NCI-H2081 (cell line): ENCODE measurements at regions not wholly inside any gene's neighbourhood (a gene's known extent, or its start where the extent isn't known, plus 50 kb on each side); places are given as distances from the start of the nearest gene placed in this dataset.
"Not testable (repeated sequence)": the region's sequence is repeated elsewhere in the genome, so short reads cannot be mapped to it uniquely, and the experiment has no call there.

ENCODE experiments used
- DNase-seq, 2 experiments: peaks; one replicate each; lab custom pipeline; 2025; lab: John Stamatoyannopoulos, UW

DNA sequence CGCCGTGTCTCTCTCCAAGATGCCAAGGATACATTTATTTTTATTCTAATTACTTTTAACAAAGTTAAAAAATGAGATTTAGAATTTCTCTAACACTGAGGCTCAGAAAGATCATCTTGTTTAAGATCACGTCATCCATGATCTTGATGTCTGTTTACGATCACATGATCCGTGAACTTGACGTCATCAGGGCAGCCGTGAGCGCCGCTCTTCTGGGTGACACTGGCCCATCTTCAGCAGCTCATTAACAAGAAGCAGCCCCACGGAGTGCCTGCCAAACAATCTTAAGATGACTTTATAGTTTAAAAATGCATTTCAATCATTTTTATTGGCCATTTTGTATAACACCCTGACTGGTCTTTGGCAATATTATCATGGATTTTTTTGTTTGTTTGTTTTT, 291.1 kb upstream of the PRKCQ start:
- DNase-seq: no peak

DNA sequence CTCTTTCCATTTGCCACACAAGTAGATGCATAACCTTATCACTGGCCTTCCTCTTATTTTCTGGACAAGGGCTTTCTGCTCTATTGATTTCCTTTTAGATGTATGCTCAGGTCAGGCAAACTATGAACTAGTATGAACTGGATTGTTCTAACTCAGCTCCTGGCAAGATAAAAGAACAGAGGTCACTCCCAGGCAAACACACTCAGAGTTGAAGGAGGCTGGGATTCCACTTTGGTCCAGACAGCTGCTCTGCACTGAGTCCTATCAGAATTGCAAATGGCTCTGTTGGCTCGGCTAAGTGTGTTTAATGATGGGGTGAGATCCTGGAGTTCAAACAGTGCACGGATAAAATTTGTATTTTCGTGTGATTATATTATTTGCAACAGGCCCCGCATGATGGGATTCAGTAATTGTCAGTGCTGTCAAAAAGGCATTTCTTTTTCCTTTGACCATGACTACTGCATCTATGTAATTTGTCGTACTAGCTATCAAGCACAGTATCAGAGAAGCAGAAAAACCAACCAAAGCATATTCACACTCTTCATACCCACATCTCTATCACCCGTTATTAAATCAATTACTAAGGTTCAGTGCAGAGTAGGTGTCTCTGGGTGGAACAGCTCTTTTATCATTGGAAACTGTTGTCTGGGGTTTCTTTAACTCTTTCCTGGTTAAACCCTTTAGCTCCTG, 288.1 kb upstream of the PRKCQ start:
- no peak for DNase-seq

DNA sequence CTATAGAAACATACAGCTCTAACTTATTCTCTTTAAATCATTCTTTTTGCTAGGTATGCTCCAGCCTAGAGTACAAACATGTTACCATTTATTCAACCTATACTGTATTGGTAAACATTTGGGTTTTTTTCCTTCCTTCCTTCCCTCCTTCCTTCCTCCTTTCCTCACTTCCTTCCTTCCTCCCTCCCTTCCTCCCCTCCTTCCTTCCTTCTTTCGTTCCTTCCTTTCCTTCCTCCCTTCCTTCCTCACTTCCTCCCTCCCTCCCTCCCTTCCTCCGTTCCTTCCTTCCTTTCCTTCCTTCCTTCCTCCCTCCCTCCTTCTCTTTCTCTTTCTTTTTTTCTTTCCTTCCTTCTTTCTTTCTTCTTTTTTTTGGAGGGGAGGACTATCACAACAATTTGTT, 286.7 kb upstream of the PRKCQ start:
- DNase-seq: no peak

- no peak for DNase-seq
Observed at GRCh38 chr10:6864142-6864541, 284.1 kb upstream of the PRKCQ start.

GRCh38 chr10:6863381-6863780, 283.3 kb upstream of the PRKCQ start:
- DNase-seq: no peak

- no peak for DNase-seq
Observed at GRCh38 chr10:6850452-6850851, 270.4 kb upstream of the PRKCQ start.

DNA sequence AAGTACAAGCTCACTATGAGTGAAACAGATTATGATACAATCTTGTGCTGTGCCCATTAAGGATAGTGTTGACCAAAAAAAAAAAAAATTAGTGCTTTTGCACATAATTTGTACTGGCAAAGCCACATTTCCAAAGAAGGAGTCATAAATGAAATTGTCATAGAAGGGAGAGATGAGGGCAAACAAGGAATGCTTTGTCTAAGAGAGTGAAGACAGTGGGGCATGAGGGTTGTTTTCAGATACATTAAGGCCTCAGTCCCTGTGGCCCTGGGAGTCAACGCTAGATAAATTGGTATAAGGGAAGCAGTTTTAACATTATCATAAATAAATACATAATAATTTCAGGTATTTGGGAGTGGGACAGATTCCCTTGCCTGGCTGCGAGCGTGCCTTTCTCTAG, 267.5 kb upstream of the PRKCQ start:
- DNase-seq: no peak

- DNase-seq: no peak
Observed at GRCh38 chr10:6843894-6844650, 264.0 kb upstream of the PRKCQ start.

DNA sequence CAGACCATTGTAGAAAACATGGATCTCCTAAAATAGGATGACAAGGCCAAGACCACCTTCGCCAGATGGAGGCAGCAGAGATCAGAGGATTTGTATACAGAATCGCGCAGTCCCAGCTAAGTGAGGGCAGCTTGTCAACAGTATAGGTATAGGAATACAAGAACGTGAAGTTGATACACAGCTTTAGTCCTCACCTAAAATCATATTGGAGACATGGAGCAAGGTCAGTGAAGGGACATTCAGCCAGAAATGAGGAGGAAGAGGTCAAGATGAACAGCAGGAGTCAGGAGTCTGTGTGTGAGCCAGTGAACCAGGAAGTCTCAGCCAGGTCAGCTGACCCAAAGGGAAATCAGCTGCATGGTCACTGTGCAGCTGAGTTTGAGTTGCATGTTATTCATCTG, 263.4 kb upstream of the PRKCQ start:
- no peak for DNase-seq

DNA sequence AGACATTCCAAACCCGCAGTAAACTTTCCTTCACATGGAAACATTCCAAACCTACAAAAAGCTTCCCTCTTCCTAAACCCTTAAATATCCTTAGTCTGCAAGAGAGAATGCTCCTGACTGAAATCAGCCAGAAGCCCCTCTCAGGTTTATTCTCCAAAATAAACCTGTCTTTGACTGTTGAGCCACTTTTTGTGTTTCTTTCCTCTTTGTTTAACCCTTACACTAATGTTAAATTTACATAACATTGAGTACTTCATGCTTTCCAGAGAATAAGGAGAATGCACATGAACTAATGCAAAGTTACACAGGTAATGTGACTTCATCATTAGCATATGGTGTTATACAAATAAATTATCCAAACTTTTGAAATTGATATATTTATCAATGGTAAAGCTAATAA, 262.6 kb upstream of the PRKCQ start:
- no peak for DNase-seq

GRCh38 chr10:6841761-6842160, 261.7 kb upstream of the PRKCQ start:
- no peak for DNase-seq

- no peak for DNase-seq
Observed at GRCh38 chr10:6840766-6841165, 260.7 kb upstream of the PRKCQ start.

DNA sequence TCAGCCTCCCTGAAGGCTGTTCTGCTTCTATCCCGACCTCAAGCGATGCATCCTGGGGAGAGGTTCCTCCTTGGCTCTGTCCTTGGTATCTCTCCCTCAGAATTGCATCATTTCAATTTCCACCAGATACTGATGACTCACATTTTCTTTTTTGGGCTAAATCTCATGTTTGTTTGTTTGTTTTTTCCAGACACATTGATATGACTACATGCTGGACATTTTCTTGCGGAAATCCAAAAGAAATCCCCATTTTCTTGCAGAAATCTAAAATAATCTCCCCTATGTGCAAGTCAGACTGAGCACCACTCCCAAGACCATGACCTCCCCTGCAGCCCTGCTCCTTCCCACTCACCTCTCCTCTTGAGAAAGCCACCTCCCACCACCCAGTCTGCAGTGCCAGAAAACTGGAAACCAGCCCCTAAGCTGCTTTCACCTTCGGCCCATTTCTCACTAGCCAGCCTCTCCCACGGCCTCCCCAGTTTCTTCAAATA, 260.2 kb upstream of the PRKCQ start:
- DNase-seq: no peak

DNA sequence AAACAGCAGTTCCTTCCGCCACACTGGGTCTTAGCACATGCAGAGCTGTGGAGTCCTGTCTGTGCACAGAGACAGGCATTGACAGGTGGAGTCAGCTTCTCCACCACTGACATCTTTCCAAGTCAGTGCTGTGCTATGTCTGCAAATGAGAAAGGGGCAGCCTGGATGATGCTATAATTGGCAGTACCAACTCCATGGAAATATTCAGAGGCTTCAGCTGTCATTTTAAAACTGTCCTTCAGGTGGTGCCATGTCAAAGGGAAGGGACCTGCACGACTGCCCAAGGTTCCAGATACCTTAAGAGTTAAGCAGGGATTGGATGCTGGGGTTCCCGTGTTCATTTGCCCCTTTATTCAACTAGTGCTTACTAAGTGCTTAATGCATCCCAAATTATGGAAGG, 258.0 kb upstream of the PRKCQ start:
- peak in 1 of 2 experiments; percentile 10 for DNase-seq

DNA sequence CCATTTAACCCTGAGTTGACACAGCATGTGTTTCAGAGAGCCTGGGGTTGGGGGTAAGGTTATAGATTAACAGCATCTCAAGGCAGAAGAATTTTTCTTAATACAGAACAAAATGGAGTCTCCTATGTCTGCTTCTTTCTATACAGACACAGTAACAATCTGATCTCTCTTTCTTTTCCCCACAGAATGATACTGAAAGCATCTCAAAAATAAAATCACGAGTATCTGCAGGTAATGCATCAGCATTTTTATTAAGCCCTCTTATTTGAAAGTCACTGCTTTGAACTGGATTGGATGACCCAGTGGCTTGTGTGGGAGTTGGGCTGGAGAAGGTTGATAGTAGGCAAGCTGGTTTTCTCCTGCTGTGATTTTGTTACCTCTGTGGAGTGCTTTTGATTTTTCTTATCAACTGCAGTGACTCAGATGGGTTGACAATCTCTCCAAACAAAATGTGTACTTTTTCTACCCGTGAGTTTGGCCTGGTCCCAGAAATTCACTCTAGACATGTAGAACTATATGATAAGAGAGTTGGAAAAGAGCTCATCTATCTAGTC, 253.5 kb upstream of the PRKCQ start:
- DNase-seq: no peak

- DNase-seq: not testable (repeated sequence)
Observed at GRCh38 chr10:6830981-6831380, 250.9 kb upstream of the PRKCQ start.

GRCh38 chr10:6824793-6825192, 244.7 kb upstream of the PRKCQ start:
- not testable (repeated sequence) for DNase-seq

GRCh38 chr10:6823770-6824169, 243.7 kb upstream of the PRKCQ start:
- DNase-seq: no peak

GRCh38 chr10:6819301-6819700, 239.2 kb upstream of the PRKCQ start:
- no peak for DNase-seq

DNA sequence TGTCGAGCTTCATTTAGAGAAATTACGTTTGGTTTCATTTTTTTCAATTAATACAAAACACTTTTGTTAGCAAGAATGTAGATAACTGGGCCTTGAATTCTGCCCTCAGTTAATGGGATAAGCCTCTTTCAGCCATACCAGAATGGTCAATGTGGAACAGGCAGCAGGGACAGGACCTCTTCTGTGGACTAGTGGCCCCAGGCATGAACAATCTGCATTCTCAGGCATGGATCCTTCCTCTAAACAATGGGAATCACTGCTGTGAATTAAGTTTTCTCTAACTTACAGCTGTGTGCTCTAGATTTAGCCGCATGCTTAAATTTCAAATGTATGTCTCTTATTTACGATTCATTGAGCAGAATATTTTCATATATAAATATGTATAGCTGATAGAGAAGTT, 237.7 kb upstream of the PRKCQ start:
- no peak for DNase-seq

DNA sequence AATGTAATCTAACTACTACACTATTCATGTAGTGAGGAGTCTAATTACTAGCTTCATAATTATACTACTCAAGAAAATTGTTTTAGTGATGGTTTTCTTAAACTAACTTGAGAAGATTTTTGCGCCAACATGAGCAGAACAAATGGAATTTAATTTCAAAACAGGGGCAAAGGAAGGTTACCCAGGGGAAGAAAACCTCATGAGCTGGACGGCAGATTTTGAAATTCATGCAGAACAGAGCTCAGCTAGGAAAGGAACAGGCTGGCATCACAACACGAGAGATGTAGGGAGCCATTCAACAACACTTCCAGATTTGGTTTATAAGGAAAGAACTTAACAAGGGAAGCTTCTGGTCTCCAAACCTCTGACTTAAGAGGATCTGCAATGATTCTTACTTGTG, 235.3 kb upstream of the PRKCQ start:
- DNase-seq: no peak

DNA sequence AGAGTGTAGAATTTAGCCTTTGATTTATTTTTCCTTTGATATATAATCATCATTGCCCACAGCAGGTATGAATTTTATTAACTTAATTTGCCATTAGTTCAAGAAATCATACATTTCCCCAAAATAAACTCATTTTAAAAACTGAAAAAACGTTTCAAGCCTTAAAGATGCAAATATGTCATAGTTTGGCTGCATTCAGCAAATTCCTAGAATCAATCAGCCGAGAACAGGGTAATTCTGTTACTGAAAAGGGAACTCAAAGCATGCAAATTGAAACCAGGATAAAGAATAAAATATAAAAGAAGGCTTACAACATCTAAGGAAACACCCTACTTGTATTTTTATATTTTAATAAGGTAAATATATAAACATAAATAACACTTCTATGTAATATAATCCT, 233.8 kb upstream of the PRKCQ start:
- DNase-seq: no peak

DNA sequence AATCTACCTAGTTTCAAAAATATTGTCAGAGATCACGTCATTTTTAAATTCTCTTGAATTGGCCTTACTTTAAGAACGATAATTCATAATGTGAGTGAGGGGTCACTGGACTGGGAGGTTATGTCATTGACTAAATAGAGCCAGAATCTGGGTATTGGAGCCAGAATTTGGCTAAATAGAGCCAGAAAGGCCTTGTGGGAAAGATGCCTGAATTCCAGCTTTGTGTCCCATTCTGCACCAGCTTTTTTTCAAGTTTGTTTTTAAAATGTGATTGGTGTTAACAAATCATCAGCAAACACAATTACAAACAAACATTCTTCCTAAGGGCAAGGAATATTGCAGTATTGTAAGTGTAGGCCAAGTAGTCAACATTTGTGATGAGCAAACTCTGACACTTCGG, 233.2 kb upstream of the PRKCQ start:
- DNase-seq: no peak
